DMS114 treated with DMSO at 0.1 percent for 48 hours (cell line): ENCODE measurements at regions not wholly inside any gene's neighbourhood (a gene's known extent, or its start where the extent isn't known, plus 50 kb on each side); places are given as distances from the start of the nearest gene placed in this dataset.
"Not testable (repeated sequence)": the region's sequence is repeated elsewhere in the genome, so short reads cannot be mapped to it uniquely, and the experiment has no call there.

Experiments
- DNase-seq: peaks from one replicate; lab custom pipeline; 2025; ENCODE audit not compliant: unreplicated experiment; lab: John Stamatoyannopoulos, UW

- no peak for DNase-seq
Measured at GRCh38 chr15:92803852-92804609, 96.1 kb upstream of the CHD2 start.

GRCh38 chr15:92804610-92804936 lies 95.6 kb upstream of the CHD2 start:
- DNase-seq, result not testable (repeated sequence)

- no peak for DNase-seq
Measured at GRCh38 chr15:92805080-92805690, 94.9 kb upstream of the CHD2 start.

- DNase-seq, result not testable (repeated sequence)
Measured at GRCh38 chr15:92806171-92806570, 94.0 kb upstream of the CHD2 start.

- DNase-seq, result no peak
Measured at GRCh38 chr15:92806763-92807162, 93.4 kb upstream of the CHD2 start.

- DNase-seq, result no peak
Measured at GRCh38 chr15:92807971-92808571, 92.1 kb upstream of the CHD2 start.

- DNase-seq, result no peak
Measured at GRCh38 chr15:92808598-92809063, 91.5 kb upstream of the CHD2 start.

GRCh38 chr15:92809064-92809879 lies 90.9 kb upstream of the CHD2 start:
- DNase-seq, result peak; percentile 94

GRCh38 chr15:92809880-92810361 lies 90.2 kb upstream of the CHD2 start:
- no peak for DNase-seq

GRCh38 chr15:92810418-92811138 lies 89.5 kb upstream of the CHD2 start:
- DNase-seq, result peak; percentile 96

- no peak for DNase-seq
Measured at GRCh38 chr15:92811148-92811913, 88.8 kb upstream of the CHD2 start.

GRCh38 chr15:92812271-92812670 lies 87.9 kb upstream of the CHD2 start:
- DNase-seq, result no peak

GRCh38 chr15:92813485-92813884 lies 86.6 kb upstream of the CHD2 start:
- DNase-seq, result no peak

GRCh38 chr15:92817339-92817886 lies 82.7 kb upstream of the CHD2 start:
- no peak for DNase-seq

- DNase-seq, result no peak
Measured at GRCh38 chr15:92818651-92819277, 81.4 kb upstream of the CHD2 start.

GRCh38 chr15:92819278-92820235 lies 80.6 kb upstream of the CHD2 start:
- DNase-seq, result no peak

- peak; percentile 96 for DNase-seq
Measured at GRCh38 chr15:92820236-92821021, 79.7 kb upstream of the CHD2 start.
